Sigmoid colon (tissue), 6 donors: ENCODE measurements at regions not wholly inside any gene's neighbourhood (a gene's known extent, or its start where the extent isn't known, plus 50 kb on each side); places are given as distances from the start of the nearest gene placed in this dataset.

Experiments used
- DNase-seq: peaks from one replicate; pipeline ENCODE4 v3.0.0-alpha.2; 2019
- H3K27ac ChIP-seq, 4 donors: fragments of 200-600 bp; sonication (generic); one replicate each; pipeline ENCODE4 v1.5.1; 2016 to 2019; ENCODE audit warnings: mild to moderate bottlenecking in 1 of 4
- H3K27me3 ChIP-seq, 3 donors: fragments of 200-600 bp; sonication (generic); one replicate each; pipeline ENCODE4 v1.5.1; 2019; ENCODE audit warnings: mild to moderate bottlenecking in 1 of 3
- H3K36me3 ChIP-seq, 4 donors: fragments of 200-600 bp; sonication (generic); one replicate each; pipeline ENCODE4 v1.5.1; 2016 to 2019
- H3K4me1 ChIP-seq, 4 donors: fragments of 200-600 bp; sonication (generic); one replicate each; pipeline ENCODE4 v1.5.1; 2017 to 2019
- H3K4me3 ChIP-seq, 4 donors: fragments of 200-600 bp; sonication (generic); one replicate each; pipeline ENCODE4 v1.5.1; 2017 to 2019; ENCODE audit warnings: mild to moderate bottlenecking in 2 of 4, moderate library complexity in 1 of 4
- H3K9me3 ChIP-seq, 4 donors: fragments of 200-600 bp in 3 of 4; sonication (generic) in 3 of 4; one replicate each; pipeline versions ENCODE4 v1.5.1 to v1.6.1; 2013 to 2019
- EP300 ChIP-seq, 4 donors: sonication (generic); formaldehyde crosslinking; IDR thresholded peaks; one replicate each; pipeline ENCODE4 v1.6.1; 2017; ENCODE audit warnings: antibody characterized with exemption in 4 of 4
- POLR2A ChIP-seq, 2 donors: fragments of 450-650 bp; IDR thresholded peaks; one replicate each; pipeline ENCODE4 v1.6.1; 2016; ENCODE audit warnings: antibody characterized with exemption in 2 of 2, mild to moderate bottlenecking in 2 of 2, moderate library complexity in 2 of 2
- POLR2AphosphoS5 ChIP-seq, 4 donors: sonication (generic); formaldehyde crosslinking; IDR thresholded peaks; one replicate each; pipeline ENCODE4 v1.6.1; 2017; ENCODE audit warnings: antibody characterized with exemption in 4 of 4
- WGBS, 2 donors: extraction: QIAGEN DNeasy Blood & Tissue Kit; methylation state at CpG; one replicate each; pipeline ENCODE4 v1.1.7; 2013; 5-methylcytosine and 5-hydroxymethylcytosine counted together
- intact Hi-C: fragments of 100-400 bp; cut with DNase I; formaldehyde crosslinking; loops from one replicate; pipeline ENCODE4 v1.15.1; 2023
- TF ChIP-seq, protein P1 (sequence below), 4 experiments: fragments of 450-650 bp in 3 of 4; fragments of 200-600 bp in 1 of 4; IDR thresholded peaks; one replicate each; pipeline ENCODE4 v1.5.1; 2016 to 2019; ENCODE audit warnings: antibody characterized with exemption in 4 of 4, mild to moderate bottlenecking in 3 of 4, moderate library complexity in 2 of 4
- donor health status: healthy with polysubstance abuse.
- donor health status: healthy.

DNA sequence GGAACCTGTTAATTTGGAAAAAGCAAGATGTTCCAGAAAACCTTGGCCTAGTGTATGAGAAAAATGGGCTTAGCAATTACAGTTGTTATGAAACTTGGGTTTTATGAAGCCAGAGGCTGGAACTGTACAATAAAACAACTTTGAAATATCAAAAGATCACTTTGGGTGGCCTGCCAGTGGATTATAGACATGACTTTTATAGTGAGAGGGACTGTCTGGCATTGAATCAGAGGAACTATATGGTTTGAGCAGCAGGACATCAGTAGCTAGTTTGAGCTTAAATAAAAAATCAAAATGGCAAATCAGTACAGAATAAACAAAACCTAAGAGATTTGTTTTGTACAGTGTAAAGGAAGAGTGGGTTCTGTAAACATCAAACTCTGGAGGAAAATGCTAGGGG lies 115.0 kb upstream of the PTPRG start:
- no peak for DNase-seq
- no peaks in the 10 kb centered on the region for H3K9me3 ChIP-seq
- H3K36me3 ChIP-seq, result no peaks in the 10 kb centered on the region
- no peak for TF ChIP-seq EP300 (IDR thresholded peaks at IDR 0.05)
- TF ChIP-seq, protein P1, sequence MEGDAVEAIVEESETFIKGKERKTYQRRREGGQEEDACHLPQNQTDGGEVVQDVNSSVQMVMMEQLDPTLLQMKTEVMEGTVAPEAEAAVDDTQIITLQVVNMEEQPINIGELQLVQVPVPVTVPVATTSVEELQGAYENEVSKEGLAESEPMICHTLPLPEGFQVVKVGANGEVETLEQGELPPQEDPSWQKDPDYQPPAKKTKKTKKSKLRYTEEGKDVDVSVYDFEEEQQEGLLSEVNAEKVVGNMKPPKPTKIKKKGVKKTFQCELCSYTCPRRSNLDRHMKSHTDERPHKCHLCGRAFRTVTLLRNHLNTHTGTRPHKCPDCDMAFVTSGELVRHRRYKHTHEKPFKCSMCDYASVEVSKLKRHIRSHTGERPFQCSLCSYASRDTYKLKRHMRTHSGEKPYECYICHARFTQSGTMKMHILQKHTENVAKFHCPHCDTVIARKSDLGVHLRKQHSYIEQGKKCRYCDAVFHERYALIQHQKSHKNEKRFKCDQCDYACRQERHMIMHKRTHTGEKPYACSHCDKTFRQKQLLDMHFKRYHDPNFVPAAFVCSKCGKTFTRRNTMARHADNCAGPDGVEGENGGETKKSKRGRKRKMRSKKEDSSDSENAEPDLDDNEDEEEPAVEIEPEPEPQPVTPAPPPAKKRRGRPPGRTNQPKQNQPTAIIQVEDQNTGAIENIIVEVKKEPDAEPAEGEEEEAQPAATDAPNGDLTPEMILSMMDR (IDR thresholded peaks at IDR 0.05), result no peak
- TF ChIP-seq POLR2A (IDR thresholded peaks at IDR 0.05), result no peak
- H3K4me3 ChIP-seq, result no peak overlapping the region
- H3K4me1 ChIP-seq, result peaks cover 0 to 5% (median 0%) of the 10 kb centered on the region in 4 donors
- intact Hi-C loops, result no loop called here
- H3K27ac ChIP-seq, result no peak overlapping the region
- H3K27me3 ChIP-seq, result no peaks in the 10 kb centered on the region

DNA sequence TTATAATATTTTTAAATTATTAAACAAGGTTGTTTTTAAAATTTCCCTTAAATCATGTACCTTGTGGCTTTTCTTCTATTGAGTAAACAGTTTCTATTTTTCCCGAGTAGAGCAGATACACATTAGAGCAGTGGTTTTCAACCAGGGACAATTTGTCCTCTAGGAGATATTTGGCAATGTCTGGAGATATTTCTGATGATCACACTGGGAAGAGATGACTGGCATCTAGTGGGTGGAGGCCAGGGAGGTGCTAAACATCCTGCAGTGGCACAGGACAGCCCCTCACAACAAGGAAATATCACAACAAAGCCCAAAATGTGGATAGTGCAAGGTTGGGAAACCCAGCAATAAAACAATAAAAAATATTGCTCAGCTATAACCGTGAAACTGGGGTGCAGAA lies 113.0 kb upstream of the PTPRG start:
- intact Hi-C loops, result no loop called here
- Histone ChIP-seq H3K4me1 (peaks cover 0 to 5% (median 0%) of the 10 kb centered on the region in 4 donors), H3K9me3 (no peaks in the 10 kb centered on the region), H3K27me3 (no peaks in the 10 kb centered on the region), H3K36me3 (no peaks in the 10 kb centered on the region), H3K27ac (no peak overlapping the region), H3K4me3 (no peak overlapping the region)
- 26 to 74% methylated on average over 2 of the region's 2 CpGs for WGBS, 2 donors
- TF ChIP-seq, protein P1 (IDR thresholded peaks at IDR 0.05), result no peak
- TF ChIP-seq EP300 (IDR thresholded peaks at IDR 0.05) (no peak), POLR2AphosphoS5 (IDR thresholded peaks at IDR 0.05) (no peak), POLR2A (IDR thresholded peaks at IDR 0.05) (no peak)
- DNase-seq, result no peak

DNA sequence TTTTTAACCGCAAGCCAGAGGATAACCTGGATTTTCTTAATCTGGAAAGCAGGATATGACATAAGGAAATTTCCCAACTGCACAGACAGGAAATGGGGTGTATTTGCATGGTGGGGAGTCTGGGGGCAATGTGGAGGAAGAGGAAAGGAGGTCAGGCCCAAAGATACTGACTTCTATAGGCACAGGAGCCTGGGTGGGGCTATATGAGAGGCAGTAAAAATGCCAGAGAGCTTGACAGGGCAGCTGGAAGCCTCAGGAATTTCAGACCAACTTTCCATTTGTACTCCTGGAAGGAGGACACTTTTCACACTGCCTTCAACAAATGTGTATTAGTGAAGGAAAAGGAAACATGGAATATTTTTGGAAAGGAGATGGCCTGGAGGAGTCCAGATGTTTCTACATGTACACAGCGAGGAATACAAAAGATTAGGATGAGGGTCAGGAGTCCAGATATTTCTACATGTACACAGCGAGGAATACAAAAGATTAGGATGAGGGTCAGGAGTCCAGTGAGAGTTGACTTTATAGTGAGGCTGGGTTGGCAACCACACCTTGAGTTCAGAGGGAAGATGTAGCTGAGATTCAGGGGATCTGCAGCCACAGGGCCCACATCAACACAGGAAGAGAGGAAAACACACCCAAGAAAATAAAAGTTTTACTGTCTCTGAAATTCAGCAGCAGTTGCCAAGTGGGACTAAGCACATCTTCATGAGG lies 111.9 kb upstream of the PTPRG start:
- intact Hi-C loops, result no loop called here
- WGBS, 2 donors, result 53 to 83% methylated on average over 3 of the region's 3 CpGs
- Histone ChIP-seq H3K4me1 (peaks cover 0 to 5% (median 0%) of the 10 kb centered on the region in 4 donors), H3K27ac (no peak overlapping the region), H3K9me3 (no peaks in the 10 kb centered on the region), H3K4me3 (no peak overlapping the region), H3K36me3 (no peaks in the 10 kb centered on the region), H3K27me3 (no peaks in the 10 kb centered on the region)
- no peak for DNase-seq
- no peak for TF ChIP-seq POLR2A (IDR thresholded peaks at IDR 0.05)
- TF ChIP-seq EP300 (IDR thresholded peaks at IDR 0.05), result no peak
- no peak for TF ChIP-seq POLR2AphosphoS5 (IDR thresholded peaks at IDR 0.05)
- TF ChIP-seq, protein P1 (IDR thresholded peaks at IDR 0.05), result no peak

DNA sequence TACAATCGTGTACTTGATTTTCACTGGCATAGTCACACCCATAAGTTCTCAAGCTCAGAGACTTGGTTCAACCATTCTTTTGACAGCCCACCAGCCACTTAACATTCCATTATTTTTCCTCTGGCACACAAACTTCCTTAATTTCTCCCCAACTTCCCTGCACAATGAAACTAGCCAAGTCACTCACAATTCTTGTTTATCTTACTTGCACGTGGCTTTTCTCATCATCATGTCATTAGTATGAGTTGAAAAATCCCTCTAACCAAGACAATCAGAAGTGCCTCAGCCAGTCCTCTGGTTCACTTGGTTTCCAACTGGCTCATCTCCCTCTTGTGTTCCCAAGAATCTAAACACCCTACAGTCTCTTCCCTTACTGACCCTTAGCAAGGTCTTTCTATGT lies 110.5 kb upstream of the PTPRG start:
- H3K36me3 ChIP-seq, result no peaks in the 10 kb centered on the region
- no peak overlapping the region for H3K27ac ChIP-seq
- no peaks in the 10 kb centered on the region for H3K9me3 ChIP-seq
- peaks cover 0 to 5% (median 0%) of the 10 kb centered on the region in 4 donors for H3K4me1 ChIP-seq
- intact Hi-C loops, result no loop called here
- no peak overlapping the region for H3K4me3 ChIP-seq
- H3K27me3 ChIP-seq, result no peaks in the 10 kb centered on the region
- DNase-seq, result no peak
- whole genome bisulfite sequencing, 2 donors, result 44 to 70% methylated on average over 2 of the region's 2 CpGs
- TF ChIP-seq EP300 (IDR thresholded peaks at IDR 0.05) (no peak), POLR2AphosphoS5 (IDR thresholded peaks at IDR 0.05) (no peak), POLR2A (IDR thresholded peaks at IDR 0.05) (no peak)
- TF ChIP-seq, protein P1 (IDR thresholded peaks at IDR 0.05), result no peak

DNA sequence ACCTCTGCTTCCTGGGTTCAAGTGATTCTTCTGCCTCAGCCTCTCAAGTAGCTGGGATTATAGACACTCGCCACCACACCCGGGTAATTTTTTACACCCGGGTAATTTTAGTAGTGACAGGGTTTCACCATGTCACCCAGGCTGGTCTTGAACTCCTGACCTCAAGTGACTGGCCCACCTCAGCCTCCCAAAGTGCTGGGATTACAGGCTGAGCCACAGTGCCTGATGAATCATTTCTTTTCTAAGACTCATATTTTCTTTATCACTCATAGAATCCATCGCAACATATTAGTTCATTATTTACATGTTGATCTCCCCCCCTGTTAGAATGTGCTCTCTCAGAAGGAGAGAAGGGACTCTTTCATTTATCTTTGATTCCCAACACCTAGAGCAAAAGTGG lies 109.5 kb upstream of the PTPRG start:
- 91 to 93% methylated on average over 4 of the region's 4 CpGs for WGBS, 2 donors
- intact Hi-C loops, result no loop called here

More for the DNA sequence above, 109.5 kb upstream of the PTPRG start:
- Histone ChIP-seq H3K4me3 (no peak overlapping the region), H3K4me1 (peaks cover 0 to 5% (median 0%) of the 10 kb centered on the region in 4 donors), H3K27ac (no peak overlapping the region), H3K9me3 (no peaks in the 10 kb centered on the region), H3K36me3 (no peaks in the 10 kb centered on the region), H3K27me3 (no peaks in the 10 kb centered on the region)
- TF ChIP-seq EP300 (IDR thresholded peaks at IDR 0.05), result no peak
- TF ChIP-seq, protein P1 (IDR thresholded peaks at IDR 0.05), result no peak
- TF ChIP-seq POLR2AphosphoS5 (IDR thresholded peaks at IDR 0.05), result no peak
- no peak for TF ChIP-seq POLR2A (IDR thresholded peaks at IDR 0.05)
- DNase-seq, result no peak
